Caki2 (cell line): ENCODE measurements at regions not wholly inside any gene's neighbourhood (a gene's known extent, or its start where the extent isn't known, plus 50 kb on each side); places are given as distances from the start of the nearest gene placed in this dataset.

Experiments used
- DNase-seq: peaks from one replicate; pipeline ENCODE4 v3.0.0-alpha.2; 2015; ENCODE audit warnings: low read depth
- in situ Hi-C: cut with HindIII; loops from 2 replicates; pipeline ENCODE4 v1.10.0; 2016; ENCODE audit warnings: low sequenced_read_pairs, low pct_unique_long_range_greater_than_20kb, mixed read lengths

DNA sequence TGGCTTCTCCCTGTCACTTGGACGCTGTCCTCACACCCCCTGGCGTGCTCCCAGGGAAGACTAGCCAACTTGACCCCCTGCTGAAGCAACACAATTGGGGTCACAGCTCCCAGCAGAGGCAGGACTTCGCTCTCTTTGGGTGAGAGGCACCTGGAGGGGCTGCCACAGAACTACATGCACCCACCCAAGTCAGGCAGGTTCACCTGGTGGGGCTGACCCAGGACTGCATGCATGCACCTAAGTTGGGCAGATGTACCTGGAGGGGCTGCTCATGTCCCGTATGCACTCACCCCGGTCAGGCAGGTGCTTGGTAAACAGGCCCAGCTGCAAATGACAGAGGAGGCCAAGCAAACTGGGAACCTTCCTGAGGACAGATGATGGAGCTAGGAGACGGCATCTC is 154.3 kb upstream of the RPS6KA2 start:
- no peak for DNase-seq
- in situ Hi-C loops, result no loop called here

DNA sequence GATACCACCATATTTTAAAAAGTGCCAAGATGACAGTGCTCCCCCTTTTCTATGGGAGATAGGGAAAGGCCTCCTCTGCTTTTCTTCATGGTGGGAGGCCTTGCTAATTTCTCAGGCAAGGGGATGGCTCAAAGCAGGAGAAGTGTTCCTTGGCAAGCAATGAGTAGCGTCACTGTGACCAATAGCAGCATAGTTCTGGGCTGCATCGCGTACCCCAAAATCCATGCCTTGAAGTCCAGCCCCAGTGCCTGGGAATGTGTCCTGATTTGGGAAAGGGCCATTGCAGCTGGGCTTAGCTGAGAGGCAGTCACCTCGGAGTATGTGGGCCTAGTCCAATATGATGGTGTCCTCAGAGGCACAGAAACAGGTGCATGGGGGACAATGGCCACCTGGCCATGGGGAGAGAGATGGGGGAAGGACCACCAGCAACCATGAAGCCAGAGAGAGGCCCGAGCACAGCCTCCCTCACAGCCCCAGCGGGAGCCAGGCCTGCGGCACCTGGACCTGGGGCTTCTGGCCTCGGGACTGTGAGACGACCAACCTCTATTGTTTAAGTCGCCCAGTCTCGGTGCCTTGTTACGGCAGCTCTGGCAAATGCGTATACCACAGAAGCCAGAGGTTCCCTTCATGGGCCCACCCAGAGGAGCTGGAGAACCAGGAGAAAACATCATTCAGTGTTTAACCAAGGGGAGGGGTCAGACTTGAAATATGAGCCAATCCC is 153.1 kb upstream of the RPS6KA2 start:
- DNase-seq, result no peak
- in situ Hi-C loops, result no loop called here

DNA sequence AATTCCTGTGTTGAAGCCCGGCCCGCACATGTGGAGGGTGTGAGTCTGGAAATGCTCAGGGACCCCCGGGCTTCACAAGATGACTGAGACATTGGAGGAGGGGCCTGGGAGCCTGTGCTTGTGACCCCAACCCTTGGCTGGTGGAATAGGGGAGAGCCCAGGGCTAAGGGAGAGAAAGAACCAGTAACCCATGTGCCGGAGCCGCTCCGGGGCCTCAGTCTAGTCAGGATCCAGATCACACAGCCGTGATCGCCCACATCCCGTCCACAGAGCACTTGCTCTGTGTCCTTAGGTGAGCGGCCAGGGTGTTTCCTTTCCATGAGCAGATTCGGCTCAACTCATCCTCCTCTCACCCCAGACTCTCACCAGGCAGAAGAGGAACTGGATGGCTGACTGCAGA is 152.3 kb upstream of the RPS6KA2 start:
- in situ Hi-C loops, result no loop called here
- no peak for DNase-seq

DNA sequence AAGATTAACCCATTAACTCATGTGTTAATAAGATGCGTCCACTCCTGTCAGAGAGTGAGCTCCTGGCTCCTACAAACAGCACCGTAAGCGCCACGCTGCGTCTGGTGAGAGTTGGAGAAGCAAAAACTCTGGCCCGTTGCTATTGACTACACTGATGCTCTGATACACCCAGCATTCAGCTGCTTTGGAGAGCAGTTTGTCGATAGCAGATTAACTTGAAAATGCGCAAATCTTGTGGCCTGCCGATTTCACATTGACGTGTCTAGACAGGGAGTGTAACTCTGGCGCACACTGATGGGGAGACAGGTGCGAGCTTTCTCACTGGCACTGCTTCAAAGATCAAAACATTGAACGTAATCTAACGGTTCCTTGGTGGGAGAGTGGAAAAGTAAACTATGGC is 151.7 kb upstream of the RPS6KA2 start:
- in situ Hi-C loops, result no loop called here
- no peak for DNase-seq

DNA sequence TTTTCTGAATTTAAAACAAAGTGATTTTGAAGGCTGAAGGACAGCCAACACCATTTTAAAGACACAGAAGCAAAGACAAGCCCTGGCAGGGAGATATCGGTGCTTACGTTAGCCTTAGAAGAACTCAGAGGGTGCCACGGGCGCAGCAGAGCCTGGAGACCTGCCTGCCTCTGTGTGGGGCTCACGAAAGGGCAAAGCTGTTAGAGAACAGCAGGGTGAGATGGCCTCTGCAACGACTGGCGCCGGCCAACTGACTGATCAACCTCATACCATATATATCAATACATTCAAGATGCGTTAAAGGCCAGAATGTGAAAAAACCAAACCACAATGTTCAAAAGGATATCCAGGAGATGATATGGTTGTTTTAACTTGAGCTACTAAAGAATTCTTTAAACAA is 151.0 kb upstream of the RPS6KA2 start:
- in situ Hi-C loops, result no loop called here
- no peak for DNase-seq

DNA sequence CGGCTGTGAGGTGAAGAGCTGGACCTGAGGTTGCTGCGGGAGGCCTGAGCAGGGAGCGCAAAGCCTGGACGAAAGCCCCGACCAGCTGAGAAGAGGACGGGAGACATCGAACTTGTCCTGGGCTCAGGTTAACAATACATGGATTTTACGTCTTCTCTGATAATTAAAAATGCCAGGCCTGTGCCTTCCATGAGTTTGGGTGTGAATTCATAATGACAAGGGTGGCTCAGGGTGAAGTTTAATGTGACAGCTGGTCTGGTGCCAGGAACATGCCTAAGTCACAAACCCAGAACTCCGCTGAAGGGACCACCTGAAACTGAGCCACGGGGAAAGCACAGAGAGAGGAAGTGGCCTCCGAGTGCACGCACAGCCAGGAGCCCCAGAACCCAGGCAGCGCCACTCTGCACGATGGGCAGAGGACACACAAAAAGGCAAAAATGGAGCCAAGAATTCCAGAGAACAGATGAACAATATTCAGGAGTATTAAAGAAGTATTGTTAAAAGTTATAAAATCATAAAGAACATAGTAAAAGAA is 150.1 kb upstream of the RPS6KA2 start:
- in situ Hi-C loops, result no loop called here
- DNase-seq, result no peak

DNA sequence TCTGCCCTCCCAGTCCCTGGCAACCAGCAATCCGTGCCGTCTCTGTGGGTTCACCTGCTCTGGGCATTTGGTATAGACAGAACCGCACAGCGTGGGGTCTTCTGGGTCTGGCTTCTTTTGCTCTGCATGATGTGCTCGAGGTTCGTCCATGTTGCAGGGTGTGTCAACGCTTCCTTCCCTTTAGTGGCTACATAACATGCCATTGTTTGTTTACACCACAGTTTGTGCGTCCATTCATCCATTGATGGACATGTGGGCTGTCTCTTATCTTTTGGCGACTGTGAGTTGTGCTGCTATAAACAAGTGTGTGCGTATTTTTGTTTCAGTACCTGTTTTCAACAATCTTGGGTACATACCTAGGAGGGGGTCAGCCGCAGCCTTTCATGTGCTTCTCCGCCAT is 149.5 kb upstream of the RPS6KA2 start:
- DNase-seq, result no peak
- in situ Hi-C loops, result no loop called here

DNA sequence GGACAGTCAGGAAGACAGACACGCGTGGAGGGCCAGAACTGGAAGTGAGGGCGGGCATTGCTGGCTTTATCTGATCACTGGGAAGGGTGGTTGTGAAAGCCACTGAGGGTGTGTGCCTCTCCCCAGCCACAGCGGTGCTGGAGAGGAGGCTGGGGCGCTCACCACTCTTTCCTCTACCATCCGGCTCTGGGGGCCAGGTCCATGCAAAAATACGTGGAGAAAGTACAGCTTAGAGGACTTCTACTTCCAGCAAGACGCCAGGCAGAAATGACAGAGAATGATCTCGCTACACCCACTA is 148.8 kb upstream of the RPS6KA2 start:
- in situ Hi-C loops, result no loop called here
- no peak for DNase-seq

DNA sequence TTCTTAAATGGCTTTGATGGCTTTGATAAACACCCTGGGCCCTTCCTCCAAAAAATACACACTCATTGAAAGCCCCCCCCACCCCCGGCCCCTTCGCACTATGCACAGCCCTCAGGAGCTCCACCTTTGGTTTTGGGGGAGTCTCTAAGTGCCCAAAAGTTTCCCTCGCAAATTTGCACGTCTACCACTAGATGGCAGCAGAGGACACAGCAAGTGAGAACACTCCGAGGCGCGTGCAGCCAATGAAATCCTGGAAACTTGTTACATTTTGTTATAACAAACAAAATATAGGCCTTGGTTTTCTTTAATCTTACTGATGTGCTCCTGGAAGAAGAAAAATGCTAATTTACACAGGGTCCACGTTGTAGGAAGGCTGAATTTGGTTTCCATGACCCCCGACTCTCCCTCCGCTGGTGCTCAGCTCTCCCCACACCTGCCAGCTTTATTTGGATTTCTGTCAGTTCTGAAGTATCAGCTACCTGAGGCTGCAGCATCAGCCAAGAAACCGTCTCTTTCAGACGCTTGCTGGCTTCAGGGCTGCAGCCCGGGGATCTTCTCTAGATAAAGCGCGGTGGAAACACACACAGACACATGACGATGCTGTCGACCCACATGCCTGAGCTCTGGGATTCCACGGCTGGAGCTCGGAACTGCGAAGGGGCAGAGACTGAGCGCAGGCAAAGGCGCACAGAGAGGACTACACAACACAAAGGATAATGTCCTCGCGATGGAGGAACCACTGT is 148.3 kb upstream of the RPS6KA2 start:
- in situ Hi-C loops, result no loop called here
- DNase-seq, result peak; percentile 18

DNA sequence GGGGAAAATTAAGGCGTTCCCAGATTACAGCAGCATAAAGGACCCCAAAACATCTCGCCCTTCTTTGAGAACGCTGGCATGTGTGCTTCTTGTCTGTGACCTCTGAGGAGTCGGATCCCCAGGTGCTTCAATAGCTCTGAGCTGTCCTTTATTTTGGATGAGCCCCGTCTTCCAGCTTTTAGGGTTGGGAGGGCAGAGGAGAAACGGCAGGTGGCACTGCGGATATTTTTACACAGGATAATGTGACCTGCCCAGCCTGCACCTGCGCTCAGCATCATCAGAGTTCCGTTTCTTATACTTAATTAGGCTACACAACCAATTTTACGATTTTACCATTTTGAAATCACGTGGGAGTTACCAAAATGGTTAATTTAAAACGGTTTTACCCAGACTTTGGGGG is 147.7 kb upstream of the RPS6KA2 start:
- DNase-seq, result no peak
- in situ Hi-C loops, result no loop called here

DNA sequence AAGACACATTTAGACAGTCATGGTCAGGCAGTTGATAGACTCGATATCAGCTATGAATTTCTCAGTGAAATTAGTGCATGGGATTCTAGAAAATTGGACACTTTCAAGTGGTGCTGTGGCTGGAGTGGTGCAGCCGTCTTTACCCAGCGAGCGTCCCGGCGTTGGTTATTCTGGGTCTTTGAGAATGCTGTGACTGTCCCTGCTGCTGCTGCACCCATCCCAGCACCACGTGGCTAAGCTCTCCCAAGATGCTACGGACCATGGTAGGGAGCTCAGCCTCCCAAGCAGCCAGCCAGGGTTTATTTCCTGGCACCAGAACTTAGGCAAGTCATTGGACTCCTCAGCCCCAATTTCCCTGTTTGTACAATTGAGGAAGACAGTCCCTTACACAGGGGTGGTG is 147.2 kb upstream of the RPS6KA2 start:
- DNase-seq, result no peak
- in situ Hi-C loops, result no loop called here

DNA sequence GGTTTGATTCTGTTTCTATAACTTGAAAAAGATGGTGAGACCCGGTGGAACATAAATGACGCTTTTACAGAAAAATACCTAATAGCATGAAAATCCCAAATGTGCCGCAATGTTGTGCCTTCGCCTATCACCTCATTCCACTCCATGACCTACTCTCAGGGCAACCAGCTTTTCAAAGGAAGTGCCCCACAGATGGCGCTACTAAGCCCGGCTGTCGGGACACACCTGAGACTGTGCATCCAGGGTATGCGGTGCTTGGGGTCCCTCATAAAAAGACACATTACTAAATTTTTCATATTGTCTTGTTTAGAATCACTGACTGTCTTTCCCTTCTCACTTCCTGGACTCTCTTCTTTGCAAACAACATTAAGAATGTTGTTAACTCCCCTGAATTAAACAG is 145.5 kb upstream of the RPS6KA2 start:
- in situ Hi-C loops, result no loop called here
- no peak for DNase-seq

DNA sequence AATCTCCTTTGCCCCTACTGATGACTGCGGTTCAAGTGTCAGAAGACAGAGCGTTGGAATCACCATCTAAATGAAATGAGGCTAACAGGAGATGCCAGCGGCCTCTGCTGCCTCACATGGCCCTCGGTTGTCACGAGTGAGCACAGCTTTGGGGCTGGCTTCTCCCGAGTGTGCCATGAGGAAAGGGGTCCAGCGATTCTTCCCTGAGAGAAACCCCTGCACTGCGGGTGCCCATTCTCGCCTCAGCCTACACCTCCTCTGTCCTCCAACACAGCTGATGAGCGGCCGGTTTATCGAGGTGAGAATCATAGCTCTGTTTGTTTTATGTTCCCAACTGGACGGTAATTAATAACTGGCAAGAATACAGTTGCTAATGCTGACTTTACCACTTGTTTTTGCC is 144.7 kb upstream of the RPS6KA2 start:
- in situ Hi-C loops, result no loop called here

DNA sequence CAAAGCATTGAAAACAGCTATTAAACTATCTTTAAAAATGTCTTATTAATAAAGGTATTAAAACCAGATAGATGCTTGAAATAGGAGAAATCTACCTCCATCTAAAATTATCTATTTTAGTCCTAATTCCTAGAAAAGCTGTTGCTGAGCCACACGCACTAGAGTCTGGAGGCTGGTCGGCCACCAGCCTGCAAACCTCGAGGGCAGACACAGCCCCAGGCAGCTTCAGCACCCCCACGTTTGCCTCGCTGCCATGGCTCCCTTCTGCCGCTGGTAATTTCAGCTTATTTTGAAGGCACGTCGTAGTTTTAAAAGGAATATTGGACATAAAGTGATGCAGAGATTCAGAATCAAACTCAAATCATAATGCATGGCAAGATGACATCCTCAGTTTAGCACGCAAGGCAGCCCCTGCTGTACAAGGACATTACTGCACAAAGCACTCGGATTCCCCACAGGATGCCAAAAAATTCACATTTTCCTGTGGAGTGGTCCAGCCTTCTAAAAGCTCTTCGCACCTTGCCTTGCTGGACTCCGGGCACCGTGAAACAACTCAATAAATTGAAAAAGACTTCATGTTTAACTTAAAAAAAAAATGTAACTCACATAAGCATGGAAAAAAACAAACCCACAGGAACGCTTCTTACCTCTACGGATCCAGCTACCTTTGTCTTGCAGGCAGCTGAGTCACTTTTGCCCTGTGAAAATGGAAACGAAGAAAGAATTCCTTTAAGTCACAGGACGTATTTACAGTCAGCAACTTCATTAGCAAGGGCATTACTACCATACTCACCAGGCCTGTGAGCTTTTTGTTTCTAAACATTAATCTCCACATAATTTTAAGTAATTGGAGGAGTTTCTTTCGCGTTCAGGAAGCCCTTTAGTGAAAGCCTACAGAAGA is 143.4 kb upstream of the RPS6KA2 start:
- no peak for DNase-seq
- in situ Hi-C loops, result no loop called here

More for the DNA sequence above, 144.7 kb upstream of the RPS6KA2 start:
- no peak for DNase-seq

DNA sequence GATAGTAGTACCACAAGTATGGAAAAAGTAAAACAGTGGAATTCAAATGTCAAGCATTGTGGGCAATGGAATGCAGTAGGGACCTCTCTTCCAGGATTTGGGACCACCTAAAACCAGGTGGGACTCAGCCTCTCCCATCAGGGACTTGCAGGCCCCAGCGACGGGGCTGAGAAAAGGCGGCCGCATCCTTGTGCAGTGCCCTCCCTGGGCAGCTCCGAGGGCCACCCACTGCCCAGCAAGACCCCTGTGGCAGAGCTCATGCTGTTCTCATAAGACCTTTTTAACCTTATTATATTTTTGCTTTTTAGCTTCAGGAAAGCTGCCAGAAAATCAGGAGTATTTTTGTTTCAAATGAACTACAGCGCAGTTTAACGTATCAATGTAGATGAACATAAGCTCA is 142.6 kb upstream of the RPS6KA2 start:
- no peak for DNase-seq
- in situ Hi-C loops, result no loop called here

DNA sequence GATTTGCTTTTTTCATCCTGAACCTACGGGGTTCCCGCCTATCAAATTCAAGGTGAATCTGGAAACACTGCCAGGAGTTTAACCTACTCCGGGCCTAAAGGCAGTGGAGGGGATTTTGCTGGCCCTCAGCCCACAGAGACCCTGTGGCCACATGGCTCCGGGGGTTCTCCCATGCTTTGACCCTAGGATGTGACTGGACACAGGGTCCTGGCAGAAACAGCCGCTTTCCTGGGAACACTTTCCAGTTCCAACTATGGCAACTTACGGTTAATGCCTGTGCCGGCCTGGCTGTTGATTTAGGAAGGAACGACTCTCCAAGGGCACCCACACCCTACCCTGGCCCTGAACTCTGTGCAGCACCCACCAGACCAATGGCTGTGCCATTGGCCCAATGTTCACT is 141.7 kb upstream of the RPS6KA2 start:
- no peak for DNase-seq
- in situ Hi-C loops, result no loop called here

DNA sequence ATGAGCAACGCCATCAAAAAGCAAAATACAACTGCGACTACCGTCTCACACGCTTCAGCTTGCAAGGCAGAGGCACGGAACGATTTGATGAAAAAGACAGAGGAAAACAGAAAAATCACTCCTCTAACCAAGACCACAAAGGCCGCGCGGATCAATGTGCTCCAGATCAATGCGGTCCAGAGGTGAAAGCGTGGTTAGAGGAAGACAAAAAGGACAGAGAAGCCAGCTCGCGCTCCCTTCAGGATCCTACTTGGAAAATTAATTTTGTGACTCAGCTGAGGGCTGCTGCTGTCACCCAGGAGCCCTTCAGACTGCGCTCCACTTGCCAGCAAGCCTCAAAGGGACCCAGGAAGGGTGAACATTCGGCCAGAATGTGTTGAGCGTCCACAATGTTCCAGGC is 140.2 kb upstream of the RPS6KA2 start:
- DNase-seq, result no peak
- in situ Hi-C loops, result no loop called here

DNA sequence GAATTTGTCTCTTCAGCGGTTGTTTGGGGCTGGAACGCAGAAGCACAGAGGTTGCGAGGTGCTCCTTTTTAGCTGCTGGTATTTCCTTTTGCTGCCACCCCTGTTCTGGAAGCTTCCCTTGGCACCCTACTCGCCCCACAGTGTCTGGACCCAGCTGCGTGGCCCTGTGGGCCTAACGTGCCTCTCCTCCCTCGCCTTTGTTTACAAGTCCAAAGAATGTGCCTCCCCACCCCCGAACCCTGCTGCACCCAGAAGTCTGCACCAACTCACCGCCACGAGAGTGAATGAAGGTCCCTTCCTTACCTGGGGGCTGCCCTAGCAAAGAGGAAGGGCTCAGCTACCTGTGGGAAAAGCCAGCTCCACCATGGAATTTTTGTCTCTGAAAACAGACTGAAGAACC is 139.7 kb upstream of the RPS6KA2 start:
- in situ Hi-C loops, result no loop called here
- no peak for DNase-seq

DNA sequence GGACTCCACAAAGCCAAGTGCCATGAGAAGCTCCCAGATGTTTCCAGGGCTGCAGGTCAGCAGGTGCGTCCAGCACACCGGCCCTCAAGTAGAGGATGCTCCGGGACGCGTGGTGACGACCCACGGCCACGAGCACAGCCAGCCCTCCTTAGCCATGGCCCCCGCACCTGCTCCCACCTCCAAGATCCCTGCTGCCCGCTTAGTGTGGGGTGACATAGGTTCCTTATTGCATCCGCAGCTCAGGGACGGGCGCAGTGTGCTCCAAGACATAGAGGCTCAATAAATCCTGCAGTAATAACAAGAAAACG is 138.1 kb upstream of the RPS6KA2 start:
- no peak for DNase-seq
- in situ Hi-C loops, result no loop called here
